GM12891 (cell line): ENCODE measurements at regions not wholly inside any gene's neighbourhood (a gene's known extent, or its start where the extent isn't known, plus 50 kb on each side); places are given as distances from the start of the nearest gene placed in this dataset.

Experiments used
- POLR2A ChIP-seq: IDR thresholded peaks from 2 replicates; pipeline ENCODE4 v1.6.1; 2011; ENCODE audit warnings: low read depth, low read length, control low read depth
- POLR2AphosphoS5 ChIP-seq: IDR thresholded peaks from 2 replicates; pipeline ENCODE4 v1.6.1; 2011; ENCODE audit warnings: low read depth, low read length, control low read depth

- TF ChIP-seq POLR2AphosphoS5: no peak
- TF ChIP-seq POLR2A: no peak
Observed at GRCh38 chr5:107285772-107286171, 385.0 kb downstream of the EFNA5 start.
